BJ (cell line): ENCODE measurements at regions not wholly inside any gene's neighbourhood (a gene's known extent, or its start where the extent isn't known, plus 50 kb on each side); places are given as distances from the start of the nearest gene placed in this dataset.

Source experiments
- CTCF ChIA-PET: fragments of 350-600 bp; formaldehyde crosslinking; extraction: SDS; loops from one replicate; lab custom pipeline; 2021; ENCODE audit warnings: antibody characterized with exemption, inconsistent platforms; lab: Yijun Ruan, JAX
- POLR2A ChIA-PET: fragments of 300-600 bp; sonication (Branson Sonifier 250); formaldehyde crosslinking; extraction: SDS; loops from one replicate; lab custom pipeline; 2021; ENCODE audit warnings: antibody characterized with exemption; lab: Charles Lee
- DNase-seq: peaks from one replicate; pipeline ENCODE4 v3.0.0-alpha.2; 2011; ENCODE audit warnings: low read depth
- H3K27me3 ChIP-seq: 2 replicates; pipeline ENCODE4 v1.6.0; 2011; ENCODE audit warnings: low read length; ENCODE audit not compliant: control insufficient read depth, insufficient read depth
- H3K36me3 ChIP-seq: 2 replicates; pipeline ENCODE4 v1.5.1; 2011; ENCODE audit warnings: low read length; ENCODE audit not compliant: control insufficient read depth, insufficient read depth
- H3K4me3 ChIP-seq: 2 replicates; pipeline ENCODE4 v1.5.1; 2011; ENCODE audit warnings: low read depth, mild to moderate bottlenecking, control low read depth, low read length
- TF ChIP-seq, protein P1 (sequence below): IDR thresholded peaks from 2 replicates; pipeline ENCODE4 v1.5.1; 2011; ENCODE audit warnings: low read depth, mild to moderate bottlenecking, control low read depth, inconsistent platforms, low read length, moderate library complexity; ENCODE audit not compliant: insufficient read depth

DNA sequence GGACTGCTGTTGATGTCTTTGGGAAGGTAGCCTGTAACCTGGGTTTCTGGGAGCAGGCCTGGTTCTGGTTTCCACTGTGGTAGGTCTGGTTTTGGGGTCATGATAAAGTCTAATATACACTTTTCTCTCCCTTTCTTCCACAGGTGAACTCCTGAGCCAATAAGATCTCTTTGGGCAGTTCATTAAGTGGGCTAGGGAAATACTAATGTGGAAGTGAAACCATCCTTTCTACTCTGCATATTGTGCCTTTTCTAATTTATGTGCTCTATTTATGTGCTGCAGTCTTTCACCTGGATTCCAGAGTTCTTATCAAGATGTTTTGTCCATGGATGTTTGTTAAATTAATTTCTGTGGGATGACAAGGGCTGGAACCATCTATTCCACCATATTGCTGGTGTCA is 165.7 kb upstream of the PTPRK start:
- TF ChIP-seq, protein P1, sequence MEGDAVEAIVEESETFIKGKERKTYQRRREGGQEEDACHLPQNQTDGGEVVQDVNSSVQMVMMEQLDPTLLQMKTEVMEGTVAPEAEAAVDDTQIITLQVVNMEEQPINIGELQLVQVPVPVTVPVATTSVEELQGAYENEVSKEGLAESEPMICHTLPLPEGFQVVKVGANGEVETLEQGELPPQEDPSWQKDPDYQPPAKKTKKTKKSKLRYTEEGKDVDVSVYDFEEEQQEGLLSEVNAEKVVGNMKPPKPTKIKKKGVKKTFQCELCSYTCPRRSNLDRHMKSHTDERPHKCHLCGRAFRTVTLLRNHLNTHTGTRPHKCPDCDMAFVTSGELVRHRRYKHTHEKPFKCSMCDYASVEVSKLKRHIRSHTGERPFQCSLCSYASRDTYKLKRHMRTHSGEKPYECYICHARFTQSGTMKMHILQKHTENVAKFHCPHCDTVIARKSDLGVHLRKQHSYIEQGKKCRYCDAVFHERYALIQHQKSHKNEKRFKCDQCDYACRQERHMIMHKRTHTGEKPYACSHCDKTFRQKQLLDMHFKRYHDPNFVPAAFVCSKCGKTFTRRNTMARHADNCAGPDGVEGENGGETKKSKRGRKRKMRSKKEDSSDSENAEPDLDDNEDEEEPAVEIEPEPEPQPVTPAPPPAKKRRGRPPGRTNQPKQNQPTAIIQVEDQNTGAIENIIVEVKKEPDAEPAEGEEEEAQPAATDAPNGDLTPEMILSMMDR, result no peak
- no peaks in the 10 kb centered on the region for H3K36me3 ChIP-seq
- no peak for DNase-seq
- ChIA-PET POLR2A (no interaction called here), CTCF (no interaction called here)
- H3K27me3 ChIP-seq, result no peaks in the 10 kb centered on the region
- no peak overlapping the region for H3K4me3 ChIP-seq

DNA sequence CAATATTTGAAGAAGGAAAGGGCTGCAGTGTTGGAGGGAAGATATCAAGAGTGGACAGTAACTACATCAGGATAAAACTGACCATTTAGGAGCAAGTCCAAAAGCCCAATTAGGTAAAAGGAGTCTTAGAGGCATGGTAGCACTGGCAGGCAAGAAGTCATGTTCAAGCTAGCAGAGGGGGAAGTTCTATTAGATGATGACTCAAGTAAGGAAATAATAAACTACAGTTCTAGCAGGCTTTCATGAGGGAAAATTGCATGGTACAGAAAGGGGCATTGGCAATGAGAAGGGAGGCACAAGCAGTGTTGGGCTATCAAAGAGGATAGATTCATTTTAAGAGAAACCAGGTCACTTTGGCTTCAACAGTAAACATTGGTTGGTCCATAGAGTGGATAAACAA is 156.1 kb upstream of the PTPRK start:
- Histone ChIP-seq H3K36me3 (no peaks in the 10 kb centered on the region), H3K27me3 (no peaks in the 10 kb centered on the region), H3K4me3 (no peak overlapping the region)
- TF ChIP-seq, protein P1, result no peak
- no peak for DNase-seq
- ChIA-PET CTCF (no interaction called here), POLR2A (no interaction called here)

DNA sequence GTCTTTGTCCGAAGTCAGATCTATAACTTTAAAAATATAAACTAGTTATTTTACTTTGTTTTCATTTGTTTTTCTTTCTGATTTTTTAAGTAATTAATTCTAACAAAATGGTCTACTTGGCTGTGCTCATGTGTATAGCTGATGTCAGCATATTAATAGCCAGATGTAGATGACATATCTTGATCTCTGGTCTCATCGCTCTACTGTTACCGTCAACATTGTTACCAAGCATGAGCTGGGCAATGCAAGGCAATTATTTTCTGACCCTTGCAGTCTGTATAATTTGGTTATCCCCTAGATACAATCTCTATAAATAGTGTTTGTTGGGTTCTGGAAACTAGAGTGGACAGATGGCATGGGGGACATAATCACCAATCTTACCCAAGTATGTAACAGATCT is 151.6 kb upstream of the PTPRK start:
- ChIA-PET CTCF (interaction anchor here (1.0 kb wide), 1 partner anchor 10 kb away, joined by 3 read pairs; no protein-coding TSS in a partner anchor), POLR2A (no interaction called here)
- DNase-seq, result no peak
- Histone ChIP-seq H3K4me3 (no peak overlapping the region), H3K27me3 (no peaks in the 10 kb centered on the region), H3K36me3 (no peaks in the 10 kb centered on the region)
- TF ChIP-seq, protein P1, result no peak

DNA sequence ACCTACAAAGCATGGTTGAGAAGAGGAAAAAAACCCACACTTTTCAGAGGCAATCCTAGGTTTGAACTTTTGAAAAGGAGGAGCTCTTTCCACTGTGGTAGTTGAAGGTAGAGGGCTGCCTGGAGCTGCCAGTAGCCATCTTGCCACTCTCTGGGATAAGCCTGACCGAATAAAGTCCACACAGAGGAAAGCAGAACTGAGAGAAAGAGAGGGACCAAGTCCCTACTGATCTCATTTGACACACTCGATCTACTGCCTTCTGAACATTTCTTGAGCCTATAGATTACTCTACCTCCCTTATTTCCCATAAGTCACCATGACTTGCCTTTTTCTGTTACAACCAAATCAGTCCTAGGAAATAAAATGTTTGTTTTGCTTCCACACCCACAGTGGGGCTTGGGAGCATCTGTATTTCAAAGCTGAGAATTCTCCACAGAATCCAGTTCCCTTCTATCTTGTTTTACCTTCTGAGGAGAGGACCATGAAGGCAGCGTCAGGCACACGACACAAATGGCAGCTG is 147.0 kb upstream of the PTPRK start:
- DNase-seq, result no peak
- Histone ChIP-seq H3K27me3 (no peaks in the 10 kb centered on the region), H3K4me3 (no peak overlapping the region), H3K36me3 (no peaks in the 10 kb centered on the region)
- TF ChIP-seq, protein P1, result no peak
- ChIA-PET POLR2A (no interaction called here), CTCF (interaction anchor here (1.5 kb wide), 1 partner anchor 12 kb away, joined by 5 read pairs; no protein-coding TSS in a partner anchor)

DNA sequence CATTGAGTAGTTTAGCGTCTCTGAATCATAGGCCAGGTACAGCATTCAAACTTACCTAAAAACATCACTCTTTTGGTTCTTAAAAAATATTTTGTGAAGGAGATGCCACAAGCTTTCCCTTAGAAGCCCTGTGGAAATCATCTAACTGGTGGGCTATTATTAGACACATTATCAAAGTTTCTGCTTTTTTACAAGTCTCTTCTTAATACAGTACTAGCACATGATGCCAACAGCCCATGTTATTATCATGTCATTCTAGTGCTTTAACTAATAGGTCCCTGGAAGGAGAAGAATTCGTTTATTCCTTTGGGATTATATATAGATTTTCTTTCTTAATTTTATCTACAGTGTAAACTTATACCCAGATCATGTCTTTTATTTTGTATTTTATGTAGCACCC is 146.0 kb upstream of the PTPRK start:
- POLR2A ChIA-PET, result no interaction called here
- H3K27me3 ChIP-seq, result no peaks in the 10 kb centered on the region
- H3K4me3 ChIP-seq, result no peak overlapping the region
- TF ChIP-seq, protein P1, result no peak
- no peak for DNase-seq
- CTCF ChIA-PET, result no interaction called here
- H3K36me3 ChIP-seq, result no peaks in the 10 kb centered on the region
